ENCODE measurements at regions not wholly inside any gene's neighbourhood (a gene's known extent, or its start where the extent isn't known, plus 50 kb on each side); places are given as distances from the start of the nearest gene placed in this dataset.

DNA sequence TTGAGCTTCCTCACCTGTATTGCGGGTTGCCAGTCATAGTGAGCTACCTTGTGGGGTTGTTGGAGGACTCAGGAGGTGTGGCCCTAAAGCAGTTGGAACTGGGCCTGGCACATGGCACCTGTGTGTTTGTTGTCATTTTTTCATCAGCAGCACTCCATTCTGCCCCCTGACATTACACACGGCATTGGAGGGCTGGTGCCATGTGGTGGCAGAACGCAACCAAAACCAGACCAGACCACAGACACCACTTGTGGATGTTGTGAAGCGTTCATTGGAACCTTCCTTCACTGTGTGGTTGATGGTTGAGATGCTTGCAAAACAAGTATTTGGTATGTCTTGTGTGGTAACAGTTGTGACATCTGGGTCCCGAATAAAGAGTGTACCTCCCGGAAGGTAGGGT is 113.2 kb upstream of the ERCC6L2 start:
- DNase-seq (ENCODE audit: low read depth in 3 of 3, low spot score in 2 of 3) = no peak

GRCh38 chr9:95760791-95761190 is 114.7 kb upstream of the ERCC6L2 start:
- DNase-seq (ENCODE audit: low read depth in 3 of 3, low spot score in 2 of 3) = no peak

- DNase-seq (ENCODE audit: low read depth in 3 of 3, low spot score in 2 of 3) = no peak
Observed at GRCh38 chr9:95757439-95757838, 118.1 kb upstream of the ERCC6L2 start.

DNA sequence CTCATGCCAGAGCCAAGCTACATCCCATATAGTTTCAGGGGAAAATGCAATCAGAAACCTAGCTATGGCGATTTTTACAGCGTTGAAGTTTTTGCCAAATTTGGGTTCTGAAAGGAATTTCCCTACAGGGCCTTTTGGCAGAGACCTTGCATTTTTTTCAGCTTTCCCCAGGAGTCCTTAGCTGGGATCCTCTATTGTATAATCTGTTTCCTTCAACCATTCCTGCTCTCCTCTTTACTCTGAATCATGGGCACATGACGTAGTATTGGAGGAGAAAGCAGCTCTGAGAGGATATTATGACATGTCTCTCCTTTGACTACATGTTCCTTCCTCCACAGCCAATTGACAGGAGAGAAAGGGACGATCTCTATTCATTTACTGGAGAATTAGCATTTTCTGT is 118.5 kb upstream of the ERCC6L2 start:
- DNase-seq (ENCODE audit: low read depth in 3 of 3, low spot score in 2 of 3) = no peak

DNA sequence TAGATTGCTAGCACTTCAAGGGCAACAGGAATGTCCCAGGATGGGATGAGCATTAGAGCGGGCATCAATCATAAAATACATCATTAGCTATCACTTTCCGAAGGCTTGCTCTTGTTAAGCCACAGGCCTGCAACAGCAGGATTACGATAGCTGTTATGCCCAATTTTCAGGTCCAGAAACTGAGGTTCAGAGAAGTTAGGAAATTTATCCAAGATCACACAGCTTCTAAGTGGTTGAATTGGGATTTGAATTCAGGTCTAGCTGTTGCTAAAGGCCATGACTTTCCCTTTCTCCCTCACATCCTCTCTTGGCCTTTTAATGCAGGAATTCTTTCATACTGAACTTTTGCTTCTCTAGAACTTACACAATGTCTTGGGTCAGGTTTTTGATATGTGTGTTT is 119.4 kb upstream of the ERCC6L2 start:
- DNase-seq (ENCODE audit: low read depth in 3 of 3, low spot score in 2 of 3) = no peak

DNA sequence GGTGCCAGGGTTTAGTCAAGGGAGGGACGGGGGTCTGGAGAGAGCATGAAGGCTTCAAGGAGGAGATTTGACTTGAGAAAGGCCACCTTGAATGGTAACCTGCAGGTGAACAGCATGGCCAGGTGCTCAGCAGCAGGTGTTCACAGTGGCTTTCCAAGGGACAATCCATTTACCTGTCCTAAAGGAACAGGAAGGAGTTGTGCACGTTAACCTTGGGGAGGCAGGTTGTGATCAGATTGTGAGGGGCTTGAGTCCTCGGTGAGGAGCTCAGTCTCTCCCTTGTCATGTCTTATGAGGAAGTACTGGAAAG is 120.1 kb upstream of the ERCC6L2 start:
- no peak for DNase-seq (ENCODE audit: low read depth in 3 of 3, low spot score in 2 of 3)

GRCh38 chr9:95754533-95755420 is 120.7 kb upstream of the ERCC6L2 start:
- no peak for DNase-seq (ENCODE audit: low read depth in 3 of 3, low spot score in 2 of 3)

GRCh38 chr9:95753762-95754465 is 121.6 kb upstream of the ERCC6L2 start:
- no peak for DNase-seq (ENCODE audit: low read depth in 3 of 3, low spot score in 2 of 3)

- no peak for DNase-seq (ENCODE audit: low read depth in 3 of 3, low spot score in 2 of 3)
Observed at GRCh38 chr9:95752129-95752731, 123.3 kb upstream of the ERCC6L2 start.

DNA sequence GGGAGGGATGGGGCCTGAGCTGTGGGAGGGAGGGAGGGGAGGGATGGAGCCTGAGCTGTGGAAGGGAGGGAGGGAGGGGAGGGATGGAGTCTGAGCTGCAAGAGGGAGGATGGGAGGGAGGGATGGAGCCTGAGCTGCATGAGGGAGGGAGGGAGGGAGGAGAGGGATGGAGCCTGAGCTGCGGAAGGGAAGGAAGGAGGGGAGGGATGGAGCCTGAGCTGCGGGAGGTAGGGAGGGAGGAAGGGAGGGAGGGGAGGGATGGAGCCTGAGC is 124.0 kb upstream of the ERCC6L2 start:
- no peak for DNase-seq (ENCODE audit: low read depth in 3 of 3, low spot score in 2 of 3)

DNA sequence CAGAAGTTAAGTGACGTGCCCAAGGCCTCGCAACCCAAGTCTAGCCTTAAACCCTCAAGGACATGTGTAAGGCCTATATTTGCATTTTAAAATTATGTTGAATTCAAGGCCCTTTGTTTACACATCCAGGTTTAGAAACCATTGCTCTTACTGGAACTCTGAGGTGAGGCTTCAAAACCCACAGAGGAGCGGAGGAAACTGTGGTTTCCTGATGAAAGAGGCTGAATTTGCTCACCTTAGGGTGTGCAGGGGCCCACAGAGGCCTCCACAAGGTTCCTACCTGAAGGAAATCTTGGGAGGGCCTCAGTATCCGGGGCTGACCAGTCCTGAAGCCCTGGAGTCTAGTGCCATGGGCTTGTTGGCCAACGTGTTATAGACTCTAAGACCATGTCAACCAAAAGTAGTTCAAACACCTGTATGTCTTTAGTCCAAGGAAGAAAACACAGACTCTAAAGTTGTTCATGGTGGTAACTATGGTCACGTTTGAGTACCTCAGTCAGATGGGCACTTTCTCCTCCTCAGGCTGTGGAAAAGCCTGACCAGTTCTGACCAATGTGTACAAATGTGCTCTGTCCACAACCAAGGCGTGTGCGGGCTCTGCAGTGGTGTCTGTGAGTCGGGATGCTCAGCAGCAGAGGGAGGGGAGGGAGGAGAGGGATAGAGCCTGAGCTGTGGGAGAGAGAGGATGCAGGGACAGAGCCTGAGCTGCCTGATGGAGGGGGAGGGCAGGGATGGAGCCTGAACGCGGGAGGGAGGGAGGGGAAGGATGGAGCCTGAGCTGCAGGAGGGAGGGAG is 124.6 kb upstream of the ERCC6L2 start:
- DNase-seq (ENCODE audit: low read depth in 3 of 3, low spot score in 2 of 3) = no peak

DNA sequence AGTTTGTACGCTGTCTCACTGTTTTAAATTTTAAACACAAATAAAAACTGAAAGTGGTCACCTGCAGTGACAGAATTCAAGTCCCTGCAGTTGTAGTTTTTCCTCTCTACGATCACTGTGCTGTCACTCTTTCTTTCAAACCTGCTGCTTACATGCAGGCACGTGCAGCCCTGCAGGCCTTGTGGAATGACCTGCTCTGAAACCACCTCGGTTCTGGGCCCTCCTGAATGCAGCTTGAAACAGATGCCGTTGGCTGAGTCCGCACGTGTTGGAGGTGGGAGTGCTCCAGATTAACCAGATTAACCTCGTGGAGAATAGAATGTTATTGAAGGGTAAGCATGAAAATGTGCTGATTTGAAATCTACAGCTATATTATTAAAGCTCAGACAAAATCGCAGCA is 126.0 kb upstream of the ERCC6L2 start:
- no peak for DNase-seq (ENCODE audit: low read depth in 3 of 3, low spot score in 2 of 3)

GRCh38 chr9:95746408-95747180 is 128.9 kb upstream of the ERCC6L2 start:
- DNase-seq (ENCODE audit: low read depth in 3 of 3, low spot score in 2 of 3) = no peak

DNA sequence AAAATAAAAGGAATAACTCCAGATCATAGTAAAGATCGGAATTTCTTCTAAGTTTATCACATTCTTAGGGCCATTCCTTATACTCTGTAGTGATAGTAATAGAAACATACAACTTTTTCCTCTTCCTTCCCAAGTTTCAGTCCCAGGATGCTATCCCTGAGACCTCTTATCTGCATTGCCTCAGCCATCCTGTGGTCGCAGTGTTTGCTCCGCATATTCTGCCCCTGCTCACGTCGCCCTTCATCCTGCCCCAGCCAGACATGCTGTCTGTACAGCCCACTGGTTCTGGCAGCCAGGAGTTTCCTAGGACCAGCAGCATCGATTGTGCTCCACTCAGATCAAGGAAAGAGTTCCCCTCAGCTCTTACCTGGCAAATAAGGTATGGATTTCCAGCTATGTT is 132.7 kb upstream of the ERCC6L2 start:
- DNase-seq (ENCODE audit: low read depth in 3 of 3, low spot score in 2 of 3) = no peak

DNA sequence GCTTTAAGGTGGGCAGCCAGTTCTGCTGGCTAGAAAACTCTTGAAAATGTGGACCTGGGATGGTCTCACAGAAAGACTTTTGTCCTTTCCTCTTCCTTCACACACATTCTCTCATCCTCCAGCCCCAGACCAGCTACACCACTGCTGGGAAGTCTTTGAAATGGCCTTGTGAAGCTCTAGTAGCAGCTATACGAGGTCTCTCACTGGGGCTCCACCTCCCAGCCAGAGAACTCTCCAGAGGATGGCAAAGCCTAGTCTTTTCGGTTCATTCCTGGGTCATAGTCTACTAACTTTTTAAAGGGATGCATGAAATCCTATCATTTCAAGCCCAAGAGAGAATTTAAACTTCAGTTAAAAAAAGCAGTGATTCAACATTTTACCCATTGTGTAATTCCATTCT is 133.9 kb upstream of the ERCC6L2 start:
- no peak for DNase-seq (ENCODE audit: low read depth in 3 of 3, low spot score in 2 of 3)

GRCh38 chr9:95740217-95741004 is 135.1 kb upstream of the ERCC6L2 start:
- no peak for DNase-seq (ENCODE audit: low read depth in 3 of 3, low spot score in 2 of 3)

DNA sequence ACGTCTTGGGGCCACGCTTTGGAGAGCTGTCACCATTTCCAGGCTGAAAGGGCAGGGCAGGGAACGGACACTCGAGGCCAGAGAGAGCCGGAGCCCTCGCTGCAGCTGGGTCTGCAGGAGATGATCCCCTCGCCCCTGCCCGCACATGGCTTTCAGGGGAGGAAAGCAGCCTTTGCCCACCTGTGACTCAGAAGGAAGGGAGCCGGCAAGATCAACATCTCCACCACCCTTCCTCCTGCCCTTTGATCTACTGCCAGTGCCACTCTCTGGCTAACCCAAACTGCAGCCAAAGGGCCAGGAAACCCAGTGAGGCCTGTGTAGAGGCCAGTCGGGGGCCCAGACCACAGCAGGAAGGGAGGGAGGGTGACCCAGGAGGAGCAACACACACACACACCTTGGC is 137.1 kb upstream of the ERCC6L2 start:
- DNase-seq (ENCODE audit: low read depth in 3 of 3, low spot score in 2 of 3) = no peak

- DNase-seq (ENCODE audit: low read depth in 3 of 3, low spot score in 2 of 3) = no peak
Observed at GRCh38 chr9:95736891-95737522, 138.5 kb upstream of the ERCC6L2 start.

- DNase-seq (ENCODE audit: low read depth in 3 of 3, low spot score in 2 of 3) = no peak
Observed at GRCh38 chr9:95736370-95736769, 139.1 kb upstream of the ERCC6L2 start.

Measured in right renal cortex interstitium (tissue), 3 donors.